IPS DF 4.7 (cell line): ENCODE measurements at regions not wholly inside any gene's neighbourhood (a gene's known extent, or its start where the extent isn't known, plus 50 kb on each side); places are given as distances from the start of the nearest gene placed in this dataset.
"Not testable (repeated sequence)": the region's sequence is repeated elsewhere in the genome, so short reads cannot be mapped to it uniquely, and the experiment has no call there.

Source experiments
- DNase-seq: peaks from one replicate; pipeline ENCODE4 v3.0.0-alpha.2; 2013; ENCODE audit warnings: low spot score; ENCODE audit errors: extremely low read depth

- no peak for DNase-seq
Observed at GRCh38 chr20:4366076-4366475, 117.0 kb upstream of the ADRA1D start.

GRCh38 chr20:4358552-4358951 lies 109.5 kb upstream of the ADRA1D start:
- no peak for DNase-seq

GRCh38 chr20:4352348-4352747 lies 103.3 kb upstream of the ADRA1D start:
- no peak for DNase-seq

- no peak for DNase-seq
Observed at GRCh38 chr20:4350096-4350495, 101.0 kb upstream of the ADRA1D start.

GRCh38 chr20:4344670-4345069 lies 95.6 kb upstream of the ADRA1D start:
- DNase-seq, result no peak

GRCh38 chr20:4342609-4343008 lies 93.5 kb upstream of the ADRA1D start:
- no peak for DNase-seq

GRCh38 chr20:4341804-4342485 lies 92.9 kb upstream of the ADRA1D start:
- no peak for DNase-seq

- DNase-seq, result no peak
Observed at GRCh38 chr20:4335722-4336121, 86.6 kb upstream of the ADRA1D start.

- DNase-seq, result no peak
Observed at GRCh38 chr20:4332121-4332860, 83.2 kb upstream of the ADRA1D start.

GRCh38 chr20:4330011-4330410 lies 80.9 kb upstream of the ADRA1D start:
- no peak for DNase-seq

GRCh38 chr20:4329232-4329631 lies 80.1 kb upstream of the ADRA1D start:
- DNase-seq, result no peak

GRCh38 chr20:4328541-4328940 lies 79.5 kb upstream of the ADRA1D start:
- DNase-seq, result no peak

- no peak for DNase-seq
Observed at GRCh38 chr20:4327956-4328355, 78.9 kb upstream of the ADRA1D start.

GRCh38 chr20:4326195-4327065 lies 77.3 kb upstream of the ADRA1D start:
- DNase-seq, result no peak

GRCh38 chr20:4325548-4326187 lies 76.6 kb upstream of the ADRA1D start:
- no peak for DNase-seq

- DNase-seq, result no peak
Observed at GRCh38 chr20:4324611-4325243, 75.6 kb upstream of the ADRA1D start.

- DNase-seq, result no peak
Observed at GRCh38 chr20:4322499-4322898, 73.4 kb upstream of the ADRA1D start.

- no peak for DNase-seq
Observed at GRCh38 chr20:4320291-4320690, 71.2 kb upstream of the ADRA1D start.

GRCh38 chr20:4318891-4319290 lies 69.8 kb upstream of the ADRA1D start:
- DNase-seq, result no peak

GRCh38 chr20:4310616-4311015 lies 61.5 kb upstream of the ADRA1D start:
- DNase-seq, result not testable (repeated sequence)

- no peak for DNase-seq
Observed at GRCh38 chr20:4306206-4306605, 57.1 kb upstream of the ADRA1D start.
